ENCODE measurements at regions not wholly inside any gene's neighbourhood (a gene's known extent, or its start where the extent isn't known, plus 50 kb on each side); places are given as distances from the start of the nearest gene placed in this dataset.
A peak's percentile ranks its signal among the peaks of the same experiment; 100 is the strongest.

DNA sequence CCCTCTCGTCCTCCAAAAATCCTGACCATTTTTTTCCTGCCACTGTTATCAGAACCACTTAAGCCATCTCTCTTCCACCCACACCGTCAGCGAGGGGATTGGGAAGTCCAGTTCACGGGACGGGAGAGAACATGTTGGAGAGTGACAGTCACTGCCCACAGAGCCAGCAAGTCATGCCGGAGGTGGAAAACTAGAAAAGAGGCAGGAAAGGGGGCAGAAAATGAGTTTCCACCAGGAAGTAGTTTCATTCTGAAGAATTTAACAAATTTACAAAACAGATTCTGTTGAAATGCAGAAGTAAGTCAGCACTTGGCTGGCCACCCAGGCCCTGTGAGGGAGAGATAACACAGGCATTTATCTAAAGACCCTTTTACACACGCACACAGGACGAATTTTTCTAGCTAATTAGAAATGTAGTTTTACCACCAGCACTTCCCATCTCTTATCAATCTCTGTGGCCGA is 431.3 kb downstream of the TSN start:
- Histone ChIP-seq H3K4me2 (no peak overlapping the region), H3K9ac (no peak overlapping the region), H3K27ac (no peak overlapping the region), H3K9me3 (replicated peaks in 1 of 11) (no peaks in the 10 kb centered on the region), H3K27me3 (no peaks in the 10 kb centered on the region), H3K36me3 (no peaks in the 10 kb centered on the region), H3K4me3 (no peak overlapping the region), H4K20me1 (no peaks in the 10 kb centered on the region), H3K4me1 (peaks cover 6 to 19% (median 16%) of the 10 kb centered on the region in 10 experiments; a peak in 19 of 20 replicates)
- no peak for TF ChIP-seq Cebpa-rat (IDR thresholded peaks at IDR 0.05)

DNA sequence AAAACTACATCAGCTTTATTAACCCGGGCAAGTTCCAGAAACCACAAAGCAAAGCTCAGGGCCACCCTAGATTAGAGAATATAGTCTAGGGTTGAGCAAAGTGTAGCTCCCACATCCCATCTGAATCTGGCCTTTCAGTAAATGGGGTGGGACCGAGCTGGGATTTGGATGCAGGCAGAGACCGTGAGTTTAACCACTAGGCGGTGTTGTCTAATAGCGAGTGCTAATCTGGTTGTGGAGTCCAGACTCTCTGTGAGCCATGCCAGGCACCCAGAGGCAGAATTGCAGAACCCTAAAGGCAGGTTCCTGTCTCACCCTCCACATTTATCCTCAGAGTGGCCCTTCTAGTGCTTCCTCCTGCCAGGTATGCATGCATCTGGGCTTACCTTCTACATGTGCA is 435.9 kb downstream of the TSN start:
- Histone ChIP-seq H3K9ac (no peak overlapping the region), H3K4me1 (no peaks in the 10 kb centered on the region), H3K4me2 (no peak overlapping the region), H4K20me1 (no peaks in the 10 kb centered on the region), H3K4me3 (no peak overlapping the region), H3K36me3 (no peaks in the 10 kb centered on the region), H3K27ac (no peak overlapping the region), H3K9me3 (replicated peaks in 1 of 11) (no peaks in the 10 kb centered on the region), H3K27me3 (no peaks in the 10 kb centered on the region)
- TF ChIP-seq Cebpa-rat (IDR thresholded peaks at IDR 0.05): no peak

DNA sequence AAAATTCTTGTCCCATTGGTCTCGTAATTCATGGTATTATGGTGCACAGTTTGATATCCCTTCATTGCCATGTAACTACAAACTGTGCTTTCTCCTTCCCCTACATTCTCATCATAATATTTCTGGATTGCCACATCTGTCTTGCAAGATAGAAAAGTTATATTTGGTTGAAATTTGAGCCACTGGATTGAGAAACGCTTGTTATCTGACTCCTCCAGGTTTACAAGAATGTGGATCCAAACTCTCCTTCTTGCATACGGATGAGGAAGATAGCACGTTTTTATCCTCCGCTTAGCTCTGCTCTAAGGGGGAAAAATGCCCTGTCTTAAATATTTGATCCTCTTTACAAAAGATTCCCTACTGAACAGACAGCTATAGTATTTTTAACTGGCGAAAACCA is 438.2 kb downstream of the TSN start:
- H3K27me3 ChIP-seq: no peaks in the 10 kb centered on the region
- no peak for TF ChIP-seq Cebpa-rat (IDR thresholded peaks at IDR 0.05)
- H3K27ac ChIP-seq: no peak overlapping the region
- H3K9ac ChIP-seq: no peak overlapping the region
- no peaks in the 10 kb centered on the region for H3K36me3 ChIP-seq
- H3K9me3 ChIP-seq (replicated peaks in 1 of 11): no peaks in the 10 kb centered on the region
- no peak overlapping the region for H3K4me3 ChIP-seq
- H3K4me2 ChIP-seq: no peak overlapping the region
- H4K20me1 ChIP-seq: no peaks in the 10 kb centered on the region
- H3K4me1 ChIP-seq: no peaks in the 10 kb centered on the region

DNA sequence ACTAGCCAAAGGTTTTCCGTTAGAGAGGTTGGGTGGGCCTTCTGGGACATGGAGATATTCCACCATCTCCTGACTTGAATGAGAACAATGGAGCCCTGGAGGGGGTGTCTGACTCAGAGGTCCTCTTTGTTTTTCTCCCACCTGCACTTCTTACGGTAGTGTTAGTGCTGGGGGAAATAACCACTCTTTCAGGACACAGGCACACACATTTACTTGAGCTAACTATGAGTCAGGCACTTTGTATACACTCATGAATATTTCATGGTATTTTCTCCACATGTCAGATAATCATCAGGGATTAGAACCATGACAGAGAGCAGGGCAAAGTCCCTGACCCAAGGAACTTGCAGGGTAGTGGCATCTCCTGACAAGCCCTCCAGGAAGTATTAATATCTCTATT is 439.1 kb downstream of the TSN start:
- Histone ChIP-seq H3K4me1 (no peaks in the 10 kb centered on the region), H3K9ac (no peak overlapping the region), H3K36me3 (no peaks in the 10 kb centered on the region), H3K9me3 (replicated peaks in 1 of 11) (no peaks in the 10 kb centered on the region), H3K4me3 (no peak overlapping the region), H3K27ac (no peak overlapping the region), H3K4me2 (no peak overlapping the region), H4K20me1 (no peaks in the 10 kb centered on the region), H3K27me3 (no peaks in the 10 kb centered on the region)
- TF ChIP-seq Cebpa-rat (IDR thresholded peaks at IDR 0.05): no peak

DNA sequence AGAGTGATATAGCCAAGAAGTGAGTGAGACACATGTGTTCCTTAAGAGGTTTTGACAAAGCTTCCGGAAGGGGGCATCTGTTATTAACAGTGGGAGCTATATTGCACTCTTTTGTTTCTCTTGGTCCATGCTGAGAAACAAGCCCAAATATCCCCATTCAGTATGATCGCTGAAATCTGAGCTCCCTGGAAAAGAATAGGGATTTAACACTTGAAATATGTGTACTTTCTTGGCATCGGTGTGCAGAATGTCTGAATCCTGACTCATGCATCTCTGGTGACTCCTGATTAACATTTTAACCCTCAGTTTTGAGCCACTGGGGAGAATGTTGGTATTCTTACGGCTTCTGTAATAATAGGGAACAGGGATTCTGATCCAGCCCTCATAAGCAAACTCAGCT is 448.1 kb downstream of the TSN start:
- H3K36me3 ChIP-seq: no peaks in the 10 kb centered on the region
- TF ChIP-seq Cebpa-rat (IDR thresholded peaks at IDR 0.05): no peak
- no peak overlapping the region for H3K4me2 ChIP-seq
- H3K4me1 ChIP-seq: no peaks in the 10 kb centered on the region
- no peak overlapping the region for H3K9ac ChIP-seq
- no peak overlapping the region for H3K27ac ChIP-seq
- H3K27me3 ChIP-seq: no peaks in the 10 kb centered on the region; a peak in 1 of 22 replicates
- H3K4me3 ChIP-seq: no peak overlapping the region
- no peaks in the 10 kb centered on the region for H3K9me3 ChIP-seq (replicated peaks in 1 of 11)
- no peaks in the 10 kb centered on the region for H4K20me1 ChIP-seq

DNA sequence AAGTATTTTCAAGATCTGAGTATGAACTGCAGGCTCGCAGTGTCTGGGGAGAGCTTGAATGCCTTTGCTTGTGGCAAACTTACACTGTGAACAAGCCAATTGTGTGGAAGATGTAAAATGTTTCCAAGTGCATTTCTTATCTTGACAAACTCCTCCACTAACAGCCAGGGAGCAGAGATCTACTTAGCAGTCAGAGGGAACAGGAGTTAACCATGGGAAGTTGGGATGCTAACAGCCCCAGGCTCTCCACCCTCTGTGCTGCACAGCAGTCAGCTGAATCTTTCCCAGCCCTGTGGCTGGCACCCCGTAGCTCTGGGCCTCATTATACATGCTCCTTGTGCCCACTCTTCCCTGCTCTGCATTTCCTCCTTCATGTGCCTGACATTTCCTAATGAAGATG is 450.2 kb downstream of the TSN start:
- Histone ChIP-seq H3K9ac (no peak overlapping the region), H3K4me3 (no peak overlapping the region), H3K4me1 (no peaks in the 10 kb centered on the region), H3K27me3 (no peaks in the 10 kb centered on the region; a peak in 1 of 22 replicates), H3K9me3 (replicated peaks in 1 of 11) (no peaks in the 10 kb centered on the region), H4K20me1 (no peaks in the 10 kb centered on the region), H3K36me3 (no peaks in the 10 kb centered on the region), H3K4me2 (no peak overlapping the region), H3K27ac (no peak overlapping the region)
- TF ChIP-seq Cebpa-rat (IDR thresholded peaks at IDR 0.05): no peak

DNA sequence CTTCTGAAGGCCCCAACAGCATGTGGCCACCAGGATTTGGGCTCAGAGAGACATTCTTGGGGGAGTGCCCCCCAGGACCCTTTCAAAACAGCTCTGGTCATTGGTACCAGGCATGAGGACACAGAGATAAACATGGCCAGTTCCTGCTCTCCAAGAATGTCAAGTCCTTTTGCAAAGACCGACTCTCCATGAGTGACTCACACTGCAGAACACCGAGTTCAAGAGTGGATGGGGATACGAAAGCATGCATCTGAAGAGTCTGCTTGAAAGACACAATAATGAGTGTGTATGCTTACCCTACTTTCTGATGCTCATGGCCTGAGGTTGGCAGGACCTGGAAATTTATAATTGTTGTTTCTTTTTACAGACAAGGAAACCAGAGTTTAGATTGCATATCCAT is 450.6 kb downstream of the TSN start:
- no peak for TF ChIP-seq Cebpa-rat (IDR thresholded peaks at IDR 0.05)
- Histone ChIP-seq H4K20me1 (no peaks in the 10 kb centered on the region), H3K9me3 (replicated peaks in 1 of 11) (no peaks in the 10 kb centered on the region), H3K27me3 (no peaks in the 10 kb centered on the region; a peak in 1 of 22 replicates), H3K4me2 (no peak overlapping the region), H3K27ac (no peak overlapping the region), H3K4me3 (no peak overlapping the region), H3K9ac (no peak overlapping the region), H3K36me3 (no peaks in the 10 kb centered on the region), H3K4me1 (peaks cover 0 to 4% (median 0%) of the 10 kb centered on the region in 10 experiments; a peak in 2 of 20 replicates)

DNA sequence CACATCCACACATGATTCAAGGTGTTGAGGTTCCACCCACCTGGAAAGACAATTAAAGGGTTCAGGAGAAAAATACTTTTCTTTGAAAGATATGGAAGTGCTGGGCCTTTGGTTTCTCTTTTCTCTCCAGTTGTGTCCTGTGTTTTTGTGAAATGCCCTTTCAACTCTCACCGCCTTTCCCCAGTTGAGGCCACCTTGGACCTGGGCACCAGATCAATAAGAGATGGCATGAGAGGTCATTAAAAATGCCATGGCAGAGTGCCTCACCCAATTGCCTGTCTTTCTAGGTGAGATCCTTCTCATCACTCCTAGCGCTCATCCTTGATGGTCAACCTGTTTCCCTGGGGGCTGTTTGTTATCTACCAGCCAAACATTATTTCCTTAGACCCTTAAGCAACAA is 453.9 kb downstream of the TSN start:
- no peaks in the 10 kb centered on the region for H3K36me3 ChIP-seq
- no peaks in the 10 kb centered on the region for H4K20me1 ChIP-seq
- H3K27ac ChIP-seq: no peak overlapping the region
- H3K27me3 ChIP-seq: no peaks in the 10 kb centered on the region; a peak in 1 of 22 replicates
- no peak overlapping the region for H3K4me2 ChIP-seq
- H3K4me1 ChIP-seq: peaks cover 0 to 8% (median 0%) of the 10 kb centered on the region in 10 experiments; a peak in 2 of 20 replicates
- TF ChIP-seq Cebpa-rat (IDR thresholded peaks at IDR 0.05): no peak
- no peaks in the 10 kb centered on the region for H3K9me3 ChIP-seq (replicated peaks in 1 of 11)
- H3K4me3 ChIP-seq: no peak overlapping the region
- no peak overlapping the region for H3K9ac ChIP-seq

DNA sequence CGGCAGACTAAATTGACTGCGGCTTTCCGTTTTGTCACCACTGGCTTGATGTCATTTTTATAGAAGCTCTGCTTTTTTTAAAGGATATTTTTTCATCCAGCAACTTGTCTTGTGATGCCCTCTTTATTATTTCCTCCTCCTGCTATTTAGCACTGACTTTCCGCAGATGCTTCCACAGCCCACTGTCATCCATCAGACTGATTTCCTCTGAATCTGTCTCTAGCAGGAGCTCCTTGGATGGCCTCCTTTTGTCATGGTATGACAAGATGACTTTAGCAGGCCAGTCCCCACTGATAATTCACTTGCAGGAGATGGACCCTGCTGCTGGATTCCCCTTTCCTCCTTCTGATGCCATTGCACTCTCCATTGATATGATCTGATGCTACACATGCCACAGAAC is 454.6 kb downstream of the TSN start:
- H3K4me1 ChIP-seq: peaks cover 0 to 8% (median 0%) of the 10 kb centered on the region in 10 experiments; a peak in 2 of 20 replicates
- H3K9me3 ChIP-seq (replicated peaks in 1 of 11): no peaks in the 10 kb centered on the region
- H3K4me3 ChIP-seq: no peak overlapping the region
- H3K27ac ChIP-seq: no peak overlapping the region
- H3K27me3 ChIP-seq: no peaks in the 10 kb centered on the region; a peak in 1 of 22 replicates
- no peak for TF ChIP-seq Cebpa-rat (IDR thresholded peaks at IDR 0.05)
- no peaks in the 10 kb centered on the region for H4K20me1 ChIP-seq
- no peaks in the 10 kb centered on the region for H3K36me3 ChIP-seq
- no peak overlapping the region for H3K9ac ChIP-seq
- H3K4me2 ChIP-seq: no peak overlapping the region

DNA sequence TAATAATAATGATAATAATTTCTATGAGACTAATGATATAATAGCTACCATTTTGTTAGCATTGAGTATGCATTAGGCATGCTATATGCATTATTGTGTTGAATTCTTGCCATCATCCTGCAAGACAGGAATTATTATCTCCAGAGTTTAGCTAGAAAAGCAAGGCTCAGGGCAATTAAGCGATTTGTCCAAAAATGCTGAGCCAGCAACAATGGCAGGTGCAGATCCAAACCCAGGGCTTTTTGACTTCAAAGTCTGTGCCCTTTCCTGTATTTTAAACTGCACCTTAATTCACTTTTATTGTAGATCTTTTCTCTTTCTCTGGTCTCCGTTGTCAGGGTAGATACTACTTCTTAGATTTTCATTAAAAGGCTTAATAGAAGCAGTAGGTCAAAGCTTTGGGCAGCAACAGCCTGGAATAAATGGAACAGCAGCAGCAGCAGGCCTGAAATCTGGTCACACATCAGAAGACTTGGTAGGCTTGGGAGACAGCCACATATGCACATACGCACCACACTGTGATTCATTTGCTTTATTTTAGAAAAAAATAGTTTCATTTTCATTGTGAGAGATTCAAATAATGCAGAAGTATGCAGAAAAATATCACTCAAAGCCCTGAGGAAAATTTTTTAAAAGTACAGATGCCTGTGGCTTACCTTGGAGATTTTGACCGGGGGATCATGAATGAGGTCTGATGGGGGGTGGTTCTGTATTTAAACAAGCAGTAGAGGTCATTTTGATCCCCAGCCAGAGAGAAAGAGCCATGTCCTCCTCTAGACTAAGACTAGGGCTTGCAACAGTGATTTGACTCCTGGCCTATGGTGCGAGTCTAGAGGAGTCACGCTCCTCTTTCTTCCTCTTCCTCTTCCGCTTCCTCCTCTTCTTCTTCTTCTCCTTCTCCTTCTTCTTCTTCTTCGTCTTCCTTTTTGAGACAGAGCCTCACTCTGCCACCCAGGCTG is 455.7 kb downstream of the TSN start:
- Histone ChIP-seq H3K27me3 (no peaks in the 10 kb centered on the region), H3K9ac (no peak overlapping the region), H3K4me2 (peak overlapping the region in 1 of 11 experiments; percentile 36; a peak in 2 of 22 replicates), H3K27ac (no peak overlapping the region), H4K20me1 (no peaks in the 10 kb centered on the region), H3K4me1 (peaks cover 0 to 8% (median 0%) of the 10 kb centered on the region in 10 experiments; a peak in 2 of 20 replicates), H3K9me3 (replicated peaks in 1 of 11) (no peaks in the 10 kb centered on the region), H3K36me3 (no peaks in the 10 kb centered on the region), H3K4me3 (no peak overlapping the region)
- no peak for TF ChIP-seq Cebpa-rat (IDR thresholded peaks at IDR 0.05)

All from BLaER1 treated with 17β-estradiol and CSF1 and Interleukin-3, amounts not matched to agents 10 nM and 100 nM (cell line).